ENCODE measurements at regions not wholly inside any gene's neighbourhood (a gene's known extent, or its start where the extent isn't known, plus 50 kb on each side); places are given as distances from the start of the nearest gene placed in this dataset.

- Histone ChIP-seq H3F3A (ENCODE audit: control insufficient read depth, insufficient read depth) (no peaks in the 10 kb centered on the region), H3K9me3 (ENCODE audit: control insufficient read depth, insufficient read depth, low read length) (no peaks in the 10 kb centered on the region), H3K4me1 (ENCODE audit: control insufficient read depth, low read length) (no peaks in the 10 kb centered on the region), H4K20me1 (ENCODE audit: control insufficient read depth, insufficient read depth, low read depth, low read length) (no peaks in the 10 kb centered on the region), H3K27ac (ENCODE audit: low read depth, low read length) (no peak overlapping the region), H3K36me3 (ENCODE audit: control insufficient read depth, low read length) (no peaks in the 10 kb centered on the region), H3K27me3 (ENCODE audit: control insufficient read depth, low read length) (peaks cover 16% of the 10 kb centered on the region; the same call in 1 of the 2 replicates), H3K9me2 (replicated peaks; ENCODE audit: control insufficient read depth, low read length) (no peaks in the 10 kb centered on the region), H3K79me2 (ENCODE audit: control insufficient read depth, low read length) (no peaks in the 10 kb centered on the region), H3K4me2 (ENCODE audit: low read length) (no peak overlapping the region), H3K4me3 (ENCODE audit: low read length) (no peak overlapping the region)
- TF ChIP-seq EZH2phosphoT487 (IDR thresholded peaks at IDR 0.05; ENCODE audit: borderline replicate concordance, low read length), result no peak
- TF ChIP-seq, protein P1, sequence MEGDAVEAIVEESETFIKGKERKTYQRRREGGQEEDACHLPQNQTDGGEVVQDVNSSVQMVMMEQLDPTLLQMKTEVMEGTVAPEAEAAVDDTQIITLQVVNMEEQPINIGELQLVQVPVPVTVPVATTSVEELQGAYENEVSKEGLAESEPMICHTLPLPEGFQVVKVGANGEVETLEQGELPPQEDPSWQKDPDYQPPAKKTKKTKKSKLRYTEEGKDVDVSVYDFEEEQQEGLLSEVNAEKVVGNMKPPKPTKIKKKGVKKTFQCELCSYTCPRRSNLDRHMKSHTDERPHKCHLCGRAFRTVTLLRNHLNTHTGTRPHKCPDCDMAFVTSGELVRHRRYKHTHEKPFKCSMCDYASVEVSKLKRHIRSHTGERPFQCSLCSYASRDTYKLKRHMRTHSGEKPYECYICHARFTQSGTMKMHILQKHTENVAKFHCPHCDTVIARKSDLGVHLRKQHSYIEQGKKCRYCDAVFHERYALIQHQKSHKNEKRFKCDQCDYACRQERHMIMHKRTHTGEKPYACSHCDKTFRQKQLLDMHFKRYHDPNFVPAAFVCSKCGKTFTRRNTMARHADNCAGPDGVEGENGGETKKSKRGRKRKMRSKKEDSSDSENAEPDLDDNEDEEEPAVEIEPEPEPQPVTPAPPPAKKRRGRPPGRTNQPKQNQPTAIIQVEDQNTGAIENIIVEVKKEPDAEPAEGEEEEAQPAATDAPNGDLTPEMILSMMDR (IDR thresholded peaks at IDR 0.05; ENCODE audit: low read depth, low read length, poor library complexity, severe bottlenecking), result no peak
Observed at GRCh38 chr6:134707342-134708031, 242.4 kb downstream of the ALDH8A1 start.

- H3K9me3 ChIP-seq (ENCODE audit: control insufficient read depth, insufficient read depth, low read length), result no peaks in the 10 kb centered on the region
- H3K79me2 ChIP-seq (ENCODE audit: control insufficient read depth, low read length), result no peaks in the 10 kb centered on the region
- no peaks in the 10 kb centered on the region for H3K9me2 ChIP-seq (replicated peaks; ENCODE audit: control insufficient read depth, low read length)
- no peak overlapping the region for H3K4me3 ChIP-seq (ENCODE audit: low read length)
- H3K27ac ChIP-seq (ENCODE audit: low read depth, low read length), result no peak overlapping the region
- peaks cover 16% of the 10 kb centered on the region; the same call in 1 of the 2 replicates for H3K27me3 ChIP-seq (ENCODE audit: control insufficient read depth, low read length)
- no peak overlapping the region for H3K4me2 ChIP-seq (ENCODE audit: low read length)
- no peaks in the 10 kb centered on the region for H3K36me3 ChIP-seq (ENCODE audit: control insufficient read depth, low read length)
- H4K20me1 ChIP-seq (ENCODE audit: control insufficient read depth, insufficient read depth, low read depth, low read length), result no peaks in the 10 kb centered on the region
- H3K4me1 ChIP-seq (ENCODE audit: control insufficient read depth, low read length), result no peaks in the 10 kb centered on the region
- TF ChIP-seq EZH2phosphoT487 (IDR thresholded peaks at IDR 0.05; ENCODE audit: borderline replicate concordance, low read length), result no peak
- TF ChIP-seq, protein P1 (IDR thresholded peaks at IDR 0.05; ENCODE audit: low read depth, low read length, poor library complexity, severe bottlenecking), result no peak
- H3F3A ChIP-seq (ENCODE audit: control insufficient read depth, insufficient read depth), result no peaks in the 10 kb centered on the region
Observed at GRCh38 chr6:134706806-134707205, 243.1 kb downstream of the ALDH8A1 start.

- Histone ChIP-seq H3K27me3 (ENCODE audit: control insufficient read depth, low read length) (peaks cover 16% of the 10 kb centered on the region; the same call in 1 of the 2 replicates), H3K4me3 (ENCODE audit: low read length) (no peak overlapping the region), H3K36me3 (ENCODE audit: control insufficient read depth, low read length) (no peaks in the 10 kb centered on the region), H3K9me2 (replicated peaks; ENCODE audit: control insufficient read depth, low read length) (no peaks in the 10 kb centered on the region), H3K9me3 (ENCODE audit: control insufficient read depth, insufficient read depth, low read length) (no peaks in the 10 kb centered on the region), H4K20me1 (ENCODE audit: control insufficient read depth, insufficient read depth, low read depth, low read length) (no peaks in the 10 kb centered on the region), H3K79me2 (ENCODE audit: control insufficient read depth, low read length) (no peaks in the 10 kb centered on the region), H3K27ac (ENCODE audit: low read depth, low read length) (no peak overlapping the region), H3F3A (ENCODE audit: control insufficient read depth, insufficient read depth) (no peaks in the 10 kb centered on the region), H3K4me1 (ENCODE audit: control insufficient read depth, low read length) (no peaks in the 10 kb centered on the region), H3K4me2 (ENCODE audit: low read length) (no peak overlapping the region)
- TF ChIP-seq EZH2phosphoT487 (IDR thresholded peaks at IDR 0.05; ENCODE audit: borderline replicate concordance, low read length), result no peak
- TF ChIP-seq, protein P1 (IDR thresholded peaks at IDR 0.05; ENCODE audit: low read depth, low read length, poor library complexity, severe bottlenecking), result no peak
Observed at GRCh38 chr6:134706153-134706552, 243.7 kb downstream of the ALDH8A1 start.

Data from DOHH2 (cell line).